Caco-2 (cell line): ENCODE measurements at regions not wholly inside any gene's neighbourhood (a gene's known extent, or its start where the extent isn't known, plus 50 kb on each side); places are given as distances from the start of the nearest gene placed in this dataset.

ENCODE experiments used
- BruUV-seq: library from RNA; stranded (reverse); fragments of 400-500 nt; replicated peaks from 2 replicates; lab custom pipeline; 2021; lab: Mats Ljungman, UMichigan
- CTCF ChIA-PET: fragments of 300-600 bp; sonication (Branson Sonifier 250); formaldehyde crosslinking; loops from one replicate; lab custom pipeline; 2022; ENCODE audit warnings: antibody characterized with exemption; lab: Charles Lee
- POLR2A ChIA-PET: fragments of 300-600 bp; sonication (Branson Sonifier 250); formaldehyde crosslinking; loops from one replicate; lab custom pipeline; 2022; ENCODE audit warnings: antibody characterized with exemption; lab: Charles Lee
- DNase-seq, 2 experiments: peaks; one replicate each; pipeline versions ENCODE4 v3.0.0 to v3.0.0-alpha.2; 2020 to 2022
- H3K27me3 ChIP-seq: replicated peaks from 2 replicates; pipeline ENCODE4 v1.6.0; 2011; ENCODE audit warnings: low read length; ENCODE audit not compliant: control insufficient read depth, insufficient read depth
- H3K36me3 ChIP-seq: 2 replicates; pipeline ENCODE4 v1.5.1; 2011; ENCODE audit warnings: low read length; ENCODE audit not compliant: control insufficient read depth, insufficient read depth
- H3K4me1 ChIP-seq: fragments of 250-450 bp; sonication (Bioruptor Pico); 2 replicates; pipeline ENCODE4 v1.5.1; 2020; ENCODE audit warnings: mild to moderate bottlenecking
- H3K4me3 ChIP-seq: 2 replicates; pipeline ENCODE4 v1.5.1; 2011; ENCODE audit warnings: low read depth, mild to moderate bottlenecking, control low read depth, low read length
- H3K9me3 ChIP-seq: fragments of 250-450 bp; sonication (Bioruptor Pico); 2 replicates; pipeline ENCODE4 v1.5.1; 2020; ENCODE audit warnings: mild to moderate bottlenecking, moderate library complexity
- H3K27ac Mint-ChIP-seq: one replicate; pipeline ENCODE4 v1.8.0; 2022; ENCODE audit warnings: mixed read lengths; ENCODE audit not compliant: unreplicated experiment
- H3K27me3 Mint-ChIP-seq: one replicate; pipeline ENCODE4 v1.8.0; 2022; ENCODE audit warnings: mixed read lengths; ENCODE audit not compliant: insufficient read depth, unreplicated experiment
- H3K36me3 Mint-ChIP-seq: one replicate; pipeline ENCODE4 v1.8.0; 2022; ENCODE audit warnings: mild to moderate bottlenecking, mixed read lengths; ENCODE audit not compliant: insufficient read depth, unreplicated experiment
- H3K4me1 Mint-ChIP-seq: one replicate; pipeline ENCODE4 v1.8.0; 2022; ENCODE audit warnings: low read depth, mixed read lengths; ENCODE audit not compliant: unreplicated experiment
- H3K4me3 Mint-ChIP-seq: one replicate; pipeline ENCODE4 v1.8.0; 2022; ENCODE audit warnings: mild to moderate bottlenecking, moderate library complexity, mixed read lengths; ENCODE audit not compliant: unreplicated experiment
- H3K9me3 Mint-ChIP-seq: one replicate; pipeline ENCODE4 v1.8.0; 2022; ENCODE audit warnings: mixed read lengths; ENCODE audit not compliant: unreplicated experiment
- intact Hi-C: fragments of 100-400 bp; cut with micrococcal nuclease; formaldehyde crosslinking; loops from one replicate; pipeline ENCODE4 v1.10.0; 2022; ENCODE audit not compliant: unreplicated experiment
- TF ChIP-seq, protein P1 (sequence below), 2 experiments: fragments of 200-600 bp in 1 of 2; IDR thresholded peaks; 1 replicate in 1 of 2; 2 replicates in 1 of 2; pipeline versions ENCODE4 v1.5.1 to v1.8.0; 2011 to 2022; ENCODE audit warnings: antibody characterized with exemption in 1 of 2, control low read depth in 1 of 2, inconsistent platforms in 1 of 2, low read depth in 1 of 2, low read length in 1 of 2, mild to moderate bottlenecking in 1 of 2, moderate library complexity in 1 of 2; ENCODE audit not compliant: insufficient read depth in 1 of 2, severe bottlenecking in 1 of 2, unreplicated experiment in 1 of 2

DNA sequence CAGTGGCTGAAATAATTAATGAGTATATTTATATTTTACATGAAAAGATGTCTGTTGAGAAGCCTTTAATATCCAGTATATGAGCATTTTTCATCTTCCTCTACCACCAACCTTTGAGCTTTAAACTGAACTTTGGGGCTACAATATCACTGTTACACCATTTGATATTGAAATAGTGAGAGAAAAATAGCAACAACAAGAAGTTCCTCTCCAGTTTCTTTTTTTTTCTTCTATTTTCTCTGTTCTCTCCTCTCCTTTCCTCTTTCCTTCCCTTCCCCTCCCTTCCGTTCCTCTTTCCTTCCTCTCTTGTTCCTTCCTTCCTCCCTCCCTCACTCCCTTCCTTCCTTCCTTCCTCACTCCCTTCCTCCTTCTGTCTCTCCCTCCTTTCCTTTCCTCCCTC is 1591.4 kb downstream of the PLA2G4A start:
- intact Hi-C loops, result no loop called here
- H3K9me3 Mint-ChIP-seq, result no peaks in the 10 kb centered on the region
- no peaks in the 10 kb centered on the region for H3K27me3 ChIP-seq
- ChIA-PET CTCF (no interaction called here), POLR2A (no interaction called here)
- no peak overlapping the region for H3K4me3 Mint-ChIP-seq
- H3K9me3 ChIP-seq, result no peaks in the 10 kb centered on the region
- no peaks in the 10 kb centered on the region for H3K4me1 ChIP-seq
- H3K36me3 ChIP-seq, result no peaks in the 10 kb centered on the region
- TF ChIP-seq, protein P1, sequence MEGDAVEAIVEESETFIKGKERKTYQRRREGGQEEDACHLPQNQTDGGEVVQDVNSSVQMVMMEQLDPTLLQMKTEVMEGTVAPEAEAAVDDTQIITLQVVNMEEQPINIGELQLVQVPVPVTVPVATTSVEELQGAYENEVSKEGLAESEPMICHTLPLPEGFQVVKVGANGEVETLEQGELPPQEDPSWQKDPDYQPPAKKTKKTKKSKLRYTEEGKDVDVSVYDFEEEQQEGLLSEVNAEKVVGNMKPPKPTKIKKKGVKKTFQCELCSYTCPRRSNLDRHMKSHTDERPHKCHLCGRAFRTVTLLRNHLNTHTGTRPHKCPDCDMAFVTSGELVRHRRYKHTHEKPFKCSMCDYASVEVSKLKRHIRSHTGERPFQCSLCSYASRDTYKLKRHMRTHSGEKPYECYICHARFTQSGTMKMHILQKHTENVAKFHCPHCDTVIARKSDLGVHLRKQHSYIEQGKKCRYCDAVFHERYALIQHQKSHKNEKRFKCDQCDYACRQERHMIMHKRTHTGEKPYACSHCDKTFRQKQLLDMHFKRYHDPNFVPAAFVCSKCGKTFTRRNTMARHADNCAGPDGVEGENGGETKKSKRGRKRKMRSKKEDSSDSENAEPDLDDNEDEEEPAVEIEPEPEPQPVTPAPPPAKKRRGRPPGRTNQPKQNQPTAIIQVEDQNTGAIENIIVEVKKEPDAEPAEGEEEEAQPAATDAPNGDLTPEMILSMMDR (IDR thresholded peaks at IDR 0.05; ENCODE audit: insufficient read depth in 1 of 2, low read depth in 1 of 2, low read length in 1 of 2, severe bottlenecking in 1 of 2, unreplicated experiment in 1 of 2), result no peak
- H3K36me3 Mint-ChIP-seq, result no peaks in the 10 kb centered on the region
- DNase-seq, result no peak
- no peak overlapping the region for H3K27ac Mint-ChIP-seq
- H3K4me3 ChIP-seq, result no peak overlapping the region
- no peaks in the 10 kb centered on the region for H3K27me3 Mint-ChIP-seq
- no peaks in the 10 kb centered on the region for H3K4me1 Mint-ChIP-seq
- no TSS peak for BruUV-seq

DNA sequence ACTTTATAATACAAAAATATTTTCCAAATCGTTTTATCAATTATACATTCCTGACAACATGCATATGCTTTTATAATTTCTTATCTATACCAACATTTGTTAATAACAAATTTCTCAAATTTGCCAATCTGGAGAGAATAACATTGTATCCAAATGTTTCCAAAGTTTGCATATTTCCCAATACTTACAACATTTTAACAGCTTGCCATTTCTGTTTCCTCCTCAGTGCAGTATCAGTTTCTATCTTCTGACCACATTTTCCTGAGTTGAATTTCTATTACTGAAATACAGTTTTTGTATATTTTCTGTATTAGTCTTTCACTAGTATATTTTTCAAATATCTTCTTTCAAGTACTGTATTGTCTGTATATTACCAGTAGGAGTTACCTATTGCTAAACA is 1594.3 kb downstream of the PLA2G4A start:
- TF ChIP-seq, protein P1 (IDR thresholded peaks at IDR 0.05; ENCODE audit: insufficient read depth in 1 of 2, low read depth in 1 of 2, low read length in 1 of 2, severe bottlenecking in 1 of 2, unreplicated experiment in 1 of 2), result no peak
- no peak for DNase-seq
- Histone ChIP-seq H3K9me3 (no peaks in the 10 kb centered on the region), H3K4me1 (no peaks in the 10 kb centered on the region), H3K4me3 (no peak overlapping the region), H3K36me3 (no peaks in the 10 kb centered on the region), H3K27me3 (no peaks in the 10 kb centered on the region)
- Mint-ChIP-seq H3K36me3 (no peaks in the 10 kb centered on the region), H3K4me3 (no peak overlapping the region), H3K9me3 (no peaks in the 10 kb centered on the region), H3K27me3 (no peaks in the 10 kb centered on the region), H3K4me1 (no peaks in the 10 kb centered on the region), H3K27ac (no peak overlapping the region)
- BruUV-seq, result no TSS peak
- CTCF ChIA-PET, result no interaction called here
- intact Hi-C loops, result no loop called here
- POLR2A ChIA-PET, result no interaction called here

DNA sequence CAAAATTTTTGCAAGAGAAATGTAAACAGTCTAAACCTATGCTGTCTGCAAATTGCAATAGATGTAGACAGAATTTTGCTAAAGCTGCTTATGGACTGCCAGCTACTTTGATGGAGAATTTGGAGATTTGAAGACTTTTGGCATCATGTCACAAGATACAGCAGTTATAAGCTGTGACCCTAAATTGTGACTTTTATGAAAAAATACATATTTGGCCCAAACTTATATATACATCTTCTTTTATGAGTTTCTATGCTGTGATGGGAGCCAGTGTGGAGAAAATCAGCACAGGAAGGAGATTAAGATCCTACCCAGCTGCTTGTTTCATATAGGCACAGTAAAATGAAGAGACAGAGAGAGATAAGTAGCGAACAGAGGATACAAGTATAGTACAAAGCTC is 1595.4 kb downstream of the PLA2G4A start:
- H3K27ac Mint-ChIP-seq, result no peak overlapping the region
- Histone ChIP-seq H3K4me3 (no peak overlapping the region), H3K36me3 (no peaks in the 10 kb centered on the region), H3K4me1 (no peaks in the 10 kb centered on the region), H3K9me3 (no peaks in the 10 kb centered on the region), H3K27me3 (no peaks in the 10 kb centered on the region)
- ChIA-PET POLR2A (no interaction called here), CTCF (no interaction called here)
- H3K27me3 Mint-ChIP-seq, result no peaks in the 10 kb centered on the region
- TF ChIP-seq, protein P1 (IDR thresholded peaks at IDR 0.05; ENCODE audit: insufficient read depth in 1 of 2, low read depth in 1 of 2, low read length in 1 of 2, severe bottlenecking in 1 of 2, unreplicated experiment in 1 of 2), result no peak
- H3K4me1 Mint-ChIP-seq, result no peaks in the 10 kb centered on the region
- no peaks in the 10 kb centered on the region for H3K36me3 Mint-ChIP-seq
- BruUV-seq, result no TSS peak
- intact Hi-C loops, result no loop called here
- H3K4me3 Mint-ChIP-seq, result no peak overlapping the region
- DNase-seq, result no peak
- no peaks in the 10 kb centered on the region for H3K9me3 Mint-ChIP-seq
